ENCODE measurements at regions not wholly inside any gene's neighbourhood (a gene's known extent, or its start where the extent isn't known, plus 50 kb on each side); places are given as distances from the start of the nearest gene placed in this dataset.
"Not testable (repeated sequence)": the region's sequence is repeated elsewhere in the genome, so short reads cannot be mapped to it uniquely, and the experiment has no call there.

DNA sequence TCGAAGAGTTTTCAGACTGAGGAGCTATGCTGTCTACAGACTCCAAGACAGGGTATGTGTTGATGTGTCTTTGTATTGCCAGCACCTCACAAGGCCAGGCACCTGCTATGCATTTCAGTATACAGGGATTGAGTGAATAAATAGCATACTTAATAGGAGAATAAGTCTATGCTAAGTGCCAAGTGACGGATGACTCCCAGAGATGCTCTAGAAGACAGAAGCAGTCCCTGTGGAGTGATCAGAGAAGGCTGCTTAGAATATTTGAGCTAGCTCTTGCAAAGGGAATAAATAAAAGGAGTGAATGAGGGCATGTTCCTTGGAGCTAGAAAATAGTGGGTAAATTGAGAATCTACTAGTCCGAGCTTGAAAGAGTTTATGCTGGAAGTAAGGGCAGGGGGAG lies 346.4 kb downstream of the GATA3 start:
- Histone ChIP-seq H3K27me3 (replicated peaks) (no peaks in the 10 kb centered on the region), H3K4me3 (no peak overlapping the region), H3K27ac (no peak overlapping the region), H3K36me3 (no peaks in the 10 kb centered on the region), H3K4me1 (replicated peaks) (peaks cover 16% of the 10 kb centered on the region), H3K9me3 (replicated peaks) (no peaks in the 10 kb centered on the region)
- DNase-seq (ENCODE audit: low read depth in 1 of 2, low spot score in 2 of 2): no peak

DNA sequence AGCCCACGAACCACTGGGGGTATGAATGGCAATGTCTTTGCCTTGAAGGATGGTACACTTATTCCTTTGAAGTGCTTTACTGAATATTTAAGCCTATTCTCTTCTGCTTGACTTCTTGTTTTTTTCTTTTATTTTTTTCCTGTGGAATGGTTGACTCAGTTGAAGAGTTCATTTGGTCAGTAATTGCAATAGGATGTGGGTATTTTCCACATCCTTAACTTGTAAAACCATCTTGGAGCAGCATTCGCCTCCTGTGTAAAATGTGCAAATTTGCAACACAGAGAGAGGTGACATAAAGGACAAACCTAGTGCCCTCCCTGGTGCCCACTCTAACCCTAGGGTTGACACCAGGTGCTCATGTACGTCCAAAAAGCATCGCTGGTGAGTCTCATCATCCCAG lies 347.0 kb downstream of the GATA3 start:
- Histone ChIP-seq H3K4me1 (replicated peaks) (peaks cover 13% of the 10 kb centered on the region), H3K9me3 (replicated peaks) (no peaks in the 10 kb centered on the region), H3K27me3 (replicated peaks) (no peaks in the 10 kb centered on the region), H3K36me3 (no peaks in the 10 kb centered on the region), H3K27ac (no peak overlapping the region), H3K4me3 (no peak overlapping the region)
- no peak for DNase-seq (ENCODE audit: low read depth in 1 of 2, low spot score in 2 of 2)

DNA sequence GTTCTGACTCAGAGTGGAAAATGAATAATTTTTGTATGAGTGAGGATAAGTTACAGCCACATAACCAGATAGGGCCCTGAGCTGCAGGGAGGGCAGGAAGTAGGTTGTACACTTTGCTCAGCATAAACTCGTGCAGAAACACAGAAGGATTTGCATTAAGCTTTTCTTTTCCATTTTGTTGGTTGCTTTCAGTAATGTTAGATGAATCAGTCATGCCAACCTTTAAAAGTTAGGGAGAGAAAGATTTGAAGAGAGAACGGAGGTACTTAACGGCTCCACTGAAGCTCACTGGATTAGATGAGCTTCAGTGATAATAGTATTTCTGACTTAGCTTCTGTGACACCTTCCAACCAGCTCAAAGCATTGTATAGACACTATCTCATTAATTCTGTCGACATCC lies 348.1 kb downstream of the GATA3 start:
- no peaks in the 10 kb centered on the region for H3K36me3 ChIP-seq
- H3K4me1 ChIP-seq (replicated peaks): peaks cover 4% of the 10 kb centered on the region; the same call in 1 of the 2 replicates
- no peak overlapping the region for H3K27ac ChIP-seq
- H3K27me3 ChIP-seq (replicated peaks): no peaks in the 10 kb centered on the region
- H3K9me3 ChIP-seq (replicated peaks): no peaks in the 10 kb centered on the region
- H3K4me3 ChIP-seq: no peak overlapping the region
- no peak for DNase-seq (ENCODE audit: low read depth in 1 of 2, low spot score in 2 of 2)

DNA sequence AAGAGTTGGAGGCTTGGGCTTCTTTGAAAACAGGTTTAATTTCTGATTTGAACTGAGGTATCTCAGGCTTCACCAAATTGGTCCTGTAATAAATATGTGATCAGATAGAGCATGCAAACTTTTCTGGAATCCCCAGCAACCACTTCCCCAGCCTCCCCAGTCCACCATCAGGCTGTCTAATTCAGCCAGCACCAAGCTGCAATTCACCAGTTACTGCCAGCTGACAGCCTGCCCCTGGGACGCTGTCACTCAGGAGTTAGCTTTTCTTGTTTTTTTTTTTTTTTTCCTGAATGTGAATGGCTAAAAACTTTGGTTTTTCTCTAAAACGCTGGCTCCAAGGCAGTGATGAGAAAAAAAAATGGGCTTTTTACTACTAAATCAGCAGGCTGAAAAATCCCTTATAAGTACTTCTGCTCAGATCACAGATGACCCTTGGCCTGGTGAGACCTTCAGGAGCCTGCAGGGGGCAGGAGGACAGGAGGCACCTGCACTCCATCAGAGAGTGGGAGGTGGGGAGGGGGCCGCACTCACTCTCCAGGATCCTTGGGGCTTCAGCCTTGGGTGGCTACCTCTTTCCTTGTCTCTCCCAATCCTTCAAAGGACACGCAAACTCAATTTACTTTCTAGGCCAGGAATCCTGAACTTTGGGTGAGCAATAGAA lies 349.4 kb downstream of the GATA3 start:
- peaks cover 4% of the 10 kb centered on the region; the same call in 1 of the 2 replicates for H3K4me1 ChIP-seq (replicated peaks)
- H3K27me3 ChIP-seq (replicated peaks): no peaks in the 10 kb centered on the region
- no peaks in the 10 kb centered on the region for H3K9me3 ChIP-seq (replicated peaks)
- H3K36me3 ChIP-seq: no peaks in the 10 kb centered on the region
- no peak overlapping the region for H3K4me3 ChIP-seq
- H3K27ac ChIP-seq: no peak overlapping the region
- DNase-seq (ENCODE audit: low read depth in 1 of 2, low spot score in 2 of 2): no peak

DNA sequence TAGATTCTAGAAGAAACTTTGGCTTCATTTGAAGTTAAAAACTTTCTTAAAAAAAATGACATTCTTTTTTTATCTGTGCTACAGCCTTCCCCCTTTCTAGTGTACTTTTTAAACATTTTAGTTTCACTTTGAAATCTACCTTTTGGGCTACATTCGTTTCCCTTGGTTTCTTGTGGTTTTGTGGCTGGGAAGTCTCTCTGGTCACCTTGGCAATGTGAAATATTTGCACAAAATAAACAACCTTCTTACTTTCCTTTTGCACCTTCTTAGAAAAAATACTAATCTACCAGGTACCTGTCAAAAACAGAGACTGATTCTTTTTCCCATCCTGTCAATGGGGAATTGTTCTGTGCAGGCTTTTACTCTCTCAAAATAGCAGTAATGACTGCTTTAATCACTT lies 350.2 kb downstream of the GATA3 start:
- no peaks in the 10 kb centered on the region for H3K36me3 ChIP-seq
- H3K27me3 ChIP-seq (replicated peaks): no peaks in the 10 kb centered on the region
- H3K4me3 ChIP-seq: no peak overlapping the region
- H3K27ac ChIP-seq: no peak overlapping the region
- H3K9me3 ChIP-seq (replicated peaks): no peaks in the 10 kb centered on the region
- H3K4me1 ChIP-seq (replicated peaks): peaks cover 4% of the 10 kb centered on the region; the same call in 1 of the 2 replicates
- no peak for DNase-seq (ENCODE audit: low read depth in 1 of 2, low spot score in 2 of 2)

DNA sequence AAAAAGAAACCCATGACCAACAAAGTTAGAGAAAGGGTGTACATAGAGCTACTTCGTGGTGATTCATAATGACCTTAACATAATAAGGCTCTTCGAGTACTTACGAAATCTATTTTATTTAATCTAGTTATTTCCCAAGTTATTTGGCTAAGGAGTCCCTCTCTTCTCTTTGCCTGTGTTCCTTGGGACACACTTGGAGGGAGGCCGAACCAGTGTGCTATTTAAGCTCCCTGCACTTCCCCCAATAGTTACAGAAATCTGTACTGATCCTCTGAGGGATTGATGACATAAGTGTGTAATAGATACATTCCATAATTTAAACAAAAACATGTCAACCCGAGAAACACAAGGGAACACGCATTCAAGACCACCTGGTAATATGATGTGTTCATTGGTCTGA lies 351.1 kb downstream of the GATA3 start:
- Histone ChIP-seq H3K4me1 (replicated peaks) (peaks cover 4% of the 10 kb centered on the region; the same call in 1 of the 2 replicates), H3K9me3 (replicated peaks) (no peaks in the 10 kb centered on the region), H3K36me3 (no peaks in the 10 kb centered on the region), H3K4me3 (no peak overlapping the region), H3K27me3 (replicated peaks) (no peaks in the 10 kb centered on the region), H3K27ac (no peak overlapping the region)
- DNase-seq (ENCODE audit: low read depth in 1 of 2, low spot score in 2 of 2): no peak

DNA sequence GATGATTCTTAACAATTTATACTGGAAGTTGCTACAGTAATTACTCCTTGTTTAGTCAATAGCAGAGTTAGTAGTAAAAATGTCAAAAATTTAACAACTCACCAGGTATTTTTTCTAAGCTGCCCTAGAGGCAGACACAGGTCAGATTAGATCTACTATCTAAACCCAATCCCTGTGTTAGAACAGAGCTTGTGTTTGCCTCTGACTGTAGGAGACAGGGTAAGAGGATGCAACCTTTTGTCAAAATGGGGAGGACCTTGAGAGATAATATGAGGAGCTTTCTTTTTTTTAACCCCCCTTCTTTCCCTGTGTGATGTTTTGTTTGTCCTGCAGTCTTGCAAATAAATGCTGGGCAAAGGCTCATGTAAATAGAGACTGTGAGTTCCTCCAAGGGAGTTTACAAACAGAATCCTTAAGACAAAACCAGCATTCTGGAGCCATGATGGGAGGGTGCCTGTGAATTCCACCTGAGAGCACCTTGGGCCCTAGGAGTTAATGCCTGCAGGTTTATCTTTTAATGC lies 353.1 kb downstream of the GATA3 start:
- no peak for DNase-seq (ENCODE audit: low read depth in 1 of 2, low spot score in 2 of 2)
- no peak overlapping the region for H3K27ac ChIP-seq
- H3K27me3 ChIP-seq (replicated peaks): no peaks in the 10 kb centered on the region
- no peak overlapping the region for H3K4me3 ChIP-seq
- H3K4me1 ChIP-seq (replicated peaks): peaks cover 4% of the 10 kb centered on the region; the same call in 1 of the 2 replicates
- no peaks in the 10 kb centered on the region for H3K36me3 ChIP-seq
- H3K9me3 ChIP-seq (replicated peaks): no peaks in the 10 kb centered on the region

DNA sequence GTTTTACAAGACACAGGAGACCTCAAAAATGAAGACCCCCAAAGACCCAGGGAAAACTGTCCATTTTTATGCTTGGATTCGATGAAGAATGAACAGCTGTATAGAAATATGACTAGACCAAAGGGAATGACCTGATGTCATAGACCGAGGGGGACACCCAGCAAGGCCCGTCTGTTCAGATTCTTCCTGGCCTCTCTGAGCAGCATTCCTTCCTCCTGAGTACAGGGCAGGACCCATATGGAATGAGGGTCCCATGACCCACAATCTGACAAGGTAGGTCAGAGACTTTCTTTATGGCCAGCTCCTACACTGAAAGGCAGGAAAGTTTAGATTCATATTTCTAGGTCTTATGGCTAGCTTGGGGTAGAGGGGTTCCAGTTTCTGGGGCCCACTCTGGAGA lies 356.0 kb downstream of the GATA3 start:
- Histone ChIP-seq H3K27me3 (replicated peaks) (no peaks in the 10 kb centered on the region), H3K36me3 (no peaks in the 10 kb centered on the region), H3K4me3 (no peak overlapping the region), H3K4me1 (replicated peaks) (no peaks in the 10 kb centered on the region), H3K9me3 (replicated peaks) (no peaks in the 10 kb centered on the region), H3K27ac (no peak overlapping the region)
- no peak for DNase-seq (ENCODE audit: low read depth in 1 of 2, low spot score in 2 of 2)

DNA sequence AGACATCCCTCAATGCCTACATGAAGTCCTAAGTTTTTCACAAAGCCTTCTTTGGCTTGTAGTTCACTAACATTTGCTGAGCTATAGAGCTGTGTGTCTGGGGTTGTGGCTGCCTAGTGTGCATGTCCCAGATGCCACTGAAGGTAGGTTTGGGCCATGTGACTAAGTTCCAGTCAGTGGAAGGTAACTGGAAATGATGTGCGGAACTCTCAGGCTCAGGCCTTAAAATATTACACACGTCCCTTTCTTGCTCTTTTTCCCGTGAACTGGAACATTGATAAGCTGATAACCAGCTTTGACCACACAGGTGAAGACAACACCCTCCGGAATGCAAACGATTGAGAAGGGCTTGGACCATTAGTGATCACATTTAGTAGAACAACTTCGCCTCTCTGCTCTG lies 358.1 kb downstream of the GATA3 start:
- H3K27ac ChIP-seq: no peak overlapping the region
- H3K4me1 ChIP-seq (replicated peaks): peaks cover 11% of the 10 kb centered on the region
- no peaks in the 10 kb centered on the region for H3K27me3 ChIP-seq (replicated peaks)
- H3K4me3 ChIP-seq: no peak overlapping the region
- H3K9me3 ChIP-seq (replicated peaks): no peaks in the 10 kb centered on the region; the same call in 1 of the 2 replicates
- no peak for DNase-seq (ENCODE audit: low read depth in 1 of 2, low spot score in 2 of 2)
- H3K36me3 ChIP-seq: no peaks in the 10 kb centered on the region

DNA sequence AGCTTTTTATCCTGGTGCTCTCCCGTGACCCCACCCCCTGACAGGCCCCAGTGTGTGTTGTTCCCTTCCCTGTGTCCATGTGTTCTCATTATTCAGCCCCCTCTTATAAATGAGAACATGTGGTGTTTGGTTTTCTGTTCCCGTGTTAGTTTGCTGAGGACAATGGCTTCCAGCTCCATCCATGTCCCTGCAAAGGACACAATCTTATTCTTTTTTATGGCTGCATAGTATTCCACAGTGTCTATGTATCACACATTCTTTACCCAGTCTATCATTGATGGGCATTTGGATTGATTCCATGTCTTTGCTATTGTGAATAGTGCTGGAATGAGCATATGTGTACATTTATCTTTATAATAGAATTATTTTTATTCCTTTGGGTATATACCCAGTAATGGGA lies 360.5 kb downstream of the GATA3 start:
- peaks cover 26% of the 10 kb centered on the region for H3K4me1 ChIP-seq (replicated peaks)
- not testable (repeated sequence) for H3K27ac ChIP-seq; H3K27me3 ChIP-seq (replicated peaks); DNase-seq (ENCODE audit: low read depth in 1 of 2, low spot score in 2 of 2); H3K4me3 ChIP-seq; H3K36me3 ChIP-seq; H3K9me3 ChIP-seq (replicated peaks)

DNA sequence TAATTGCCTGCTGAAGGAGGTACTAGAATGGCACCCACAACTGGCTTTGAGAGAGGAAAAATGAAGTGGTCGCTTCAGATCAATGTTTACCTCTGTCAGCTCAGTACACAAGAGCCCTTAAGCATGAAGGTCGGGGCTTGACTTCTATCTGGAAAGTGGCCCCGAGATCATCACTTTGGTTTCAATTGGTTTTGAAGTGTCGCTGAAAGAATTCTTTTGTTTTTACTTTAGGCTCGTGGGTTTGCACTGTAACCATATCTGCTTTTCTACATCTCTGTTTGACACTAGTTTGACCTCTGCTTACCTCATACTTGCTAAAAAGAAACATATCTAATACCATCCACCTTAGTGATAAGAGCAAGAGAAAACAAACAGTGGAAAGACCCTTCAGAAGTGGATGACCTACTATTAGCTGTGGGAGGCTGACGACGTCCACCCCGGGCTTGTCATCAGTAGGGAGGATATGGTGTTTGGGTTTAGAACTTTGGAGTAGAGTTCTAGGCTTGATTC lies 361.8 kb downstream of the GATA3 start:
- no peaks in the 10 kb centered on the region for H3K36me3 ChIP-seq
- H3K4me3 ChIP-seq: no peak overlapping the region

DNA sequence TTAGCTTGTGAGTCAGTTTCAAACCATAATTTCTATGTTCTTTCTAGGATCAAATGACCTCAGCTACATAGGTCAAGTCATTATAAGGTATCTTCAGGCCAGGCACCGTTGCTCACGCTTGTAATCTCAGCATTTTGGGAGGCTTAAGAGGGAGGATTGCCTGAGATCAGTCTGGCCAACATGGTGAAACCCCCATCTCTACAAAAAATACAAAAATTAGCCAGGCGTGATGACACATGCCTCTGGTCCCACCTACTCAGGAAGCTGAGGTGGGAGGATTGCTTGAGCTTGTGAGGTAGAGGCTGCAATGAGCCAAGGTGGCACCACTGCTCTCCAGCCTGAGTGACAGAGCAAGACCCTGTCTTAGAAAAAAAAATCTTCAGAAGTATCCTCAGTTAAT lies 362.3 kb downstream of the GATA3 start:
- Histone ChIP-seq H3K4me3 (no peak overlapping the region), H3K27ac (no peak overlapping the region), H3K4me1 (replicated peaks) (peaks cover 26% of the 10 kb centered on the region), H3K9me3 (replicated peaks) (no peaks in the 10 kb centered on the region; the same call in 1 of the 2 replicates), H3K27me3 (replicated peaks) (no peaks in the 10 kb centered on the region), H3K36me3 (no peaks in the 10 kb centered on the region)
- no peak for DNase-seq (ENCODE audit: low read depth in 1 of 2, low spot score in 2 of 2)

More for the DNA sequence above, 361.8 kb downstream of the GATA3 start:
- peaks cover 26% of the 10 kb centered on the region for H3K4me1 ChIP-seq (replicated peaks)
- no peaks in the 10 kb centered on the region for H3K27me3 ChIP-seq (replicated peaks)
- no peaks in the 10 kb centered on the region; the same call in 1 of the 2 replicates for H3K9me3 ChIP-seq (replicated peaks)
- DNase-seq (ENCODE audit: low read depth in 1 of 2, low spot score in 2 of 2): no peak
- no peak overlapping the region for H3K27ac ChIP-seq

DNA sequence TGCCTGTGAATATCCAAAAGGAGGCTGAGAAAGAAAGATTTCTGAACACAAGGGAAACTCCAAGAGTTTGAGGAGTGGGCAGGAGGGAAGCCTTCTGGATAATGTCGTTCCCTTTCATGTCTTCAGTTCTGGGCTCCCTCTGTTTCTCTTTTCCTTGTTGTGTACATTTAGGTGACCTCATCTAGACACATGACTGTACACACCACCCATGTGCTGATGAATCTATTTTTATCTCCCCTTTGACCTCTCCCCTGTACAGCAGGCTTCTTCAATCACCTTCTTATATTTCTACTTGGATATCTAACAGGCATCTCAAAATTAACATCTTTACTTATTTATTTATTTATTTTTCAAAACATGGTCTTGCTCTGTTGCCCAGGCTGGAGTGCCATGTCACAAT lies 363.1 kb downstream of the GATA3 start:
- peaks cover 26% of the 10 kb centered on the region for H3K4me1 ChIP-seq (replicated peaks)
- H3K4me3 ChIP-seq: no peak overlapping the region
- no peaks in the 10 kb centered on the region; the same call in 1 of the 2 replicates for H3K9me3 ChIP-seq (replicated peaks)
- no peaks in the 10 kb centered on the region for H3K36me3 ChIP-seq
- no peaks in the 10 kb centered on the region for H3K27me3 ChIP-seq (replicated peaks)
- no peak for DNase-seq (ENCODE audit: low read depth in 1 of 2, low spot score in 2 of 2)
- H3K27ac ChIP-seq: no peak overlapping the region

DNA sequence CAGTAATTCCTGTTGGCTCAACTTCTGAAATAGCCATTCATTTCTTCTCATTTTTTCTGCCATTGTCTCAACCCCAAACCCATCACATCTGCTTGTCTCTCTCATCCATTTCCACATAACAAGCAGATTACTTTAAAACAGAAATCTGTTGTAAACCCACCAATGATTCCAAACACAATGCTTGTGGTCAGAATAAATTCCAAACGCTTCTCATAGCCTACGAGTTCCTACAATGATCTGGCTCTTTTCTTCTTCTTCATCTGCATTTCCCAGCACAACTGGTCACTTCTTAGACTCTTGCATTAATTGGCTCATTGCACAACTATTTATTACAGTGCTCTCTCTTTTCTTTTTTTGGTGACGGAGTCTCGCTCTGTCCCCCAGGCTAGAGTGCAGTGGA lies 364.1 kb downstream of the GATA3 start:
- no peaks in the 10 kb centered on the region for H3K36me3 ChIP-seq
- H3K27me3 ChIP-seq (replicated peaks): no peaks in the 10 kb centered on the region
- H3K4me1 ChIP-seq (replicated peaks): peaks cover 26% of the 10 kb centered on the region
- H3K27ac ChIP-seq: peak overlapping the region; percentile 46
- H3K9me3 ChIP-seq (replicated peaks): no peaks in the 10 kb centered on the region; the same call in 1 of the 2 replicates
- DNase-seq (ENCODE audit: low read depth in 1 of 2, low spot score in 2 of 2): peak; percentile 44 to 82
- H3K4me3 ChIP-seq: no peak overlapping the region
